ENCODE measurements at regions not wholly inside any gene's neighbourhood (a gene's known extent, or its start where the extent isn't known, plus 50 kb on each side); places are given as distances from the start of the nearest gene placed in this dataset.

DNA sequence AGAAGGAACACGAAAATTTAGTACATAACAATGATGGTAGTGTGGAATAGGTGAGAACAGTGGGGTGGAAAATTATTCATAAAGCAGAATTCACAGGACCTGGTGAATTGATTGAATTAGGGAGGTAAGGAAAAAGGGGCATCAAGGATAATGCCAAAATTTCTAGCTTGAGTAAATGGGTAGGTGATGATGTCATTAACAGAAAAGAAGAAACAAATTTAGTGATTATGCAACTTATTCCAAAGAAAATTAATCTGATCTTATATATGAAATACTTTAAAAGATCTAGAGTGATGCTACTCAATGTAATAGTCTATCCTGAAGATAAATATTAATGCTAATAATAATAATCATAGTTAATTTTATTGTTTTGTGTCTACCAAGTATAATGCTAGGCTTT, 544.6 kb upstream of the LMCD1 start:
- Histone ChIP-seq H3K27ac (ENCODE audit: insufficient read depth, low read depth, low read length) (no peak overlapping the region), H3K4me3 (replicated peaks in 1 of 3; ENCODE audit: insufficient read depth in 1 of 3, low read depth in 1 of 3, low read length in 3 of 3) (no peak overlapping the region), H3K4me2 (ENCODE audit: insufficient read depth, low read length) (no peak overlapping the region), H3K36me3 (ENCODE audit: control insufficient read depth in 2 of 2, extremely low read depth in 1 of 2, insufficient read depth in 2 of 2, low read length in 2 of 2) (no peaks in the 10 kb centered on the region), H2AFZ (ENCODE audit: low read depth, low read length) (no peak overlapping the region), H3K79me2 (ENCODE audit: control insufficient read depth, insufficient read depth, low read length) (no peaks in the 10 kb centered on the region), H3K27me3 (ENCODE audit: control insufficient read depth in 2 of 2, insufficient read depth in 2 of 2, low read length in 2 of 2) (no peaks in the 10 kb centered on the region), H3K9me1 (replicated peaks; ENCODE audit: control insufficient read depth, extremely low read depth, insufficient read depth, low read length) (no peaks in the 10 kb centered on the region), H3K9ac (replicated peaks; ENCODE audit: extremely low read depth, insufficient read depth, low read length) (no peak overlapping the region), H3K9me3 (replicated peaks; ENCODE audit: control insufficient read depth, insufficient read depth, low read length) (no peaks in the 10 kb centered on the region), H4K20me1 (replicated peaks; ENCODE audit: control insufficient read depth, extremely low read depth, insufficient read depth, low read length) (no peaks in the 10 kb centered on the region), H3K4me1 (ENCODE audit: control insufficient read depth, extremely low read depth, insufficient read depth, low read length) (no peaks in the 10 kb centered on the region)
- dilution Hi-C loops (cut with MboI; ENCODE audit: extremely low pct_ligation_motif_present, low sequenced_read_pairs) (no loop called here), intact Hi-C loops (cut with micrococcal nuclease) (no loop called here)
- no peak for DNase-seq (ENCODE audit: low read depth, low spot score)
- no TSS peak for BruUV-seq (replicated peaks)
- POLR2A ChIA-PET: no interaction called here
- CTCF ChIA-PET: interaction anchor here (1.2 to 1.3 kb wide), 2 partner anchors 9 to 157 kb away, joined by 3 to 4 read pairs; no protein-coding TSS in a partner anchor
- TF ChIP-seq, protein P1, sequence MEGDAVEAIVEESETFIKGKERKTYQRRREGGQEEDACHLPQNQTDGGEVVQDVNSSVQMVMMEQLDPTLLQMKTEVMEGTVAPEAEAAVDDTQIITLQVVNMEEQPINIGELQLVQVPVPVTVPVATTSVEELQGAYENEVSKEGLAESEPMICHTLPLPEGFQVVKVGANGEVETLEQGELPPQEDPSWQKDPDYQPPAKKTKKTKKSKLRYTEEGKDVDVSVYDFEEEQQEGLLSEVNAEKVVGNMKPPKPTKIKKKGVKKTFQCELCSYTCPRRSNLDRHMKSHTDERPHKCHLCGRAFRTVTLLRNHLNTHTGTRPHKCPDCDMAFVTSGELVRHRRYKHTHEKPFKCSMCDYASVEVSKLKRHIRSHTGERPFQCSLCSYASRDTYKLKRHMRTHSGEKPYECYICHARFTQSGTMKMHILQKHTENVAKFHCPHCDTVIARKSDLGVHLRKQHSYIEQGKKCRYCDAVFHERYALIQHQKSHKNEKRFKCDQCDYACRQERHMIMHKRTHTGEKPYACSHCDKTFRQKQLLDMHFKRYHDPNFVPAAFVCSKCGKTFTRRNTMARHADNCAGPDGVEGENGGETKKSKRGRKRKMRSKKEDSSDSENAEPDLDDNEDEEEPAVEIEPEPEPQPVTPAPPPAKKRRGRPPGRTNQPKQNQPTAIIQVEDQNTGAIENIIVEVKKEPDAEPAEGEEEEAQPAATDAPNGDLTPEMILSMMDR (IDR thresholded peaks at IDR 0.05; ENCODE audit: extremely low read depth in 1 of 2, insufficient read depth in 1 of 2, low read depth in 1 of 2, low read length in 2 of 2): no peak
- TF ChIP-seq GATA2 (IDR thresholded peaks at IDR 0.05; ENCODE audit: insufficient read depth, insufficient read length, low read depth, low read length) (no peak), POLR2A (IDR thresholded peaks at IDR 0.05; ENCODE audit: low read depth, low read length) (no peak), FOS (IDR thresholded peaks at IDR 0.05; ENCODE audit: borderline replicate concordance, insufficient read depth, low read length) (no peak)
- TF ChIP-seq, protein P2, sequence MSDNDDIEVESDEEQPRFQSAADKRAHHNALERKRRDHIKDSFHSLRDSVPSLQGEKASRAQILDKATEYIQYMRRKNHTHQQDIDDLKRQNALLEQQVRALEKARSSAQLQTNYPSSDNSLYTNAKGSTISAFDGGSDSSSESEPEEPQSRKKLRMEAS (IDR thresholded peaks at IDR 0.05; ENCODE audit: insufficient read depth, insufficient read length): no peak
- FAIRE-seq: no peak

DNA sequence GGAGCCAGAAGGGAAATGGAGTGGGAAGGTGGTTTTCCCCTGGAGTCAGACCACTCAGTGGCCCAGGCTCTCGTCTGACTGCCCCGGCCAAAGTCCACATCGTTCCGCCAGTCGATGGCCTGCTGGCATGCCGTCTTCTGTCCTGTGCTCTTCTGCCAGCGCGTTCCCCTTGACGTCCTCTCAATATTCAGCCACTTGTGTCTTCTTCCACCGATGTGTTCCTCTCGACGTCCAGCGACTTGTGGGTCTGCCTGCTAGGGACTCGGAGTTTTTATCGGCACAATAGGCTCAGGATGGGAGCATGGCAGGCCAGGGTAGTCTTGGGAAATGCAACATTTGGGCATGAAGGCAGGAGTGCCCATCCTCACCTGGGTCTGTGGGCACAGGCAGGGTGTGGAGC, 542.5 kb upstream of the LMCD1 start:
- H3K27me3 ChIP-seq (ENCODE audit: control insufficient read depth in 2 of 2, insufficient read depth in 2 of 2, low read length in 2 of 2): no peaks in the 10 kb centered on the region

More for the DNA sequence above, 542.5 kb upstream of the LMCD1 start:
- no peak overlapping the region for H3K27ac ChIP-seq (ENCODE audit: insufficient read depth, low read depth, low read length)
- H3K9ac ChIP-seq (replicated peaks; ENCODE audit: extremely low read depth, insufficient read depth, low read length): no peak overlapping the region
- BruUV-seq (replicated peaks): no TSS peak
- FAIRE-seq: no peak
- H4K20me1 ChIP-seq (replicated peaks; ENCODE audit: control insufficient read depth, extremely low read depth, insufficient read depth, low read length): no peaks in the 10 kb centered on the region
- H3K4me2 ChIP-seq (ENCODE audit: insufficient read depth, low read length): no peak overlapping the region
- ChIA-PET CTCF (no interaction called here), POLR2A (no interaction called here)
- TF ChIP-seq GATA2 (IDR thresholded peaks at IDR 0.05; ENCODE audit: insufficient read depth, insufficient read length, low read depth, low read length): no peak
- TF ChIP-seq JUN (IDR thresholded peaks at IDR 0.05; ENCODE audit: borderline replicate concordance, insufficient read depth, insufficient read length, low read depth): no peak
- TF ChIP-seq EZH2 (IDR thresholded peaks at IDR 0.05; ENCODE audit: borderline replicate concordance, low read depth, low read length, severe bottlenecking): no peak
- TF ChIP-seq POLR2AphosphoS5 (IDR thresholded peaks at IDR 0.05; ENCODE audit: insufficient read depth, low read depth, low read length): no peak
- no peak for TF ChIP-seq POLR2A (IDR thresholded peaks at IDR 0.05; ENCODE audit: low read depth, low read length)
- TF ChIP-seq, protein P2 (IDR thresholded peaks at IDR 0.05; ENCODE audit: insufficient read depth, insufficient read length): no peak
- TF ChIP-seq, protein P1 (IDR thresholded peaks at IDR 0.05; ENCODE audit: extremely low read depth in 1 of 2, insufficient read depth in 1 of 2, low read depth in 1 of 2, low read length in 2 of 2): no peak
- no peak for TF ChIP-seq MYC (IDR thresholded peaks at IDR 0.05; ENCODE audit: low read depth, low read length)
- no peak for TF ChIP-seq FOS (IDR thresholded peaks at IDR 0.05; ENCODE audit: borderline replicate concordance, insufficient read depth, low read length)
- H3K9me3 ChIP-seq (replicated peaks; ENCODE audit: control insufficient read depth, insufficient read depth, low read length): no peaks in the 10 kb centered on the region
- dilution Hi-C loops (cut with MboI; ENCODE audit: extremely low pct_ligation_motif_present, low sequenced_read_pairs): no loop called here
- DNase-seq (ENCODE audit: low read depth, low spot score): no peak
- no peaks in the 10 kb centered on the region for H3K9me1 ChIP-seq (replicated peaks; ENCODE audit: control insufficient read depth, extremely low read depth, insufficient read depth, low read length)
- no peak overlapping the region for H3K4me3 ChIP-seq (replicated peaks in 1 of 3; ENCODE audit: insufficient read depth in 1 of 3, low read depth in 1 of 3, low read length in 3 of 3)
- no peak overlapping the region for H2AFZ ChIP-seq (ENCODE audit: low read depth, low read length)
- no peaks in the 10 kb centered on the region for H3K79me2 ChIP-seq (ENCODE audit: control insufficient read depth, insufficient read depth, low read length)
- no peaks in the 10 kb centered on the region for H3K4me1 ChIP-seq (ENCODE audit: control insufficient read depth, extremely low read depth, insufficient read depth, low read length)
- intact Hi-C loops (cut with micrococcal nuclease): no loop called here
- H3K36me3 ChIP-seq (ENCODE audit: control insufficient read depth in 2 of 2, extremely low read depth in 1 of 2, insufficient read depth in 2 of 2, low read length in 2 of 2): no peaks in the 10 kb centered on the region

Data from endothelial cell of umbilical vein (primary cell).